ENCODE measurements at regions not wholly inside any gene's neighbourhood (a gene's known extent, or its start where the extent isn't known, plus 50 kb on each side); places are given as distances from the start of the nearest gene placed in this dataset.

- no peak for DNase-seq
- intact Hi-C loops (cut with DNase I; ENCODE audit: low total_unique reads), result no loop called here
- Histone ChIP-seq H3K4me1 (no peaks in the 10 kb centered on the region), H3K4me3 (no peak overlapping the region), H3K27ac (no peak overlapping the region), H3K36me3 (no peaks in the 10 kb centered on the region), H3K9me3 (no peaks in the 10 kb centered on the region), H3K27me3 (no peaks in the 10 kb centered on the region)
- WGBS, 5 donors, result 49 to 93% (median 60%) methylated on average over 2 of the region's 2 CpGs
- TF ChIP-seq EP300 (IDR thresholded peaks at IDR 0.05) (no peak), POLR2AphosphoS5 (IDR thresholded peaks at IDR 0.05) (no peak), POLR2A (IDR thresholded peaks at IDR 0.05) (no peak)
- TF ChIP-seq, protein P1, sequence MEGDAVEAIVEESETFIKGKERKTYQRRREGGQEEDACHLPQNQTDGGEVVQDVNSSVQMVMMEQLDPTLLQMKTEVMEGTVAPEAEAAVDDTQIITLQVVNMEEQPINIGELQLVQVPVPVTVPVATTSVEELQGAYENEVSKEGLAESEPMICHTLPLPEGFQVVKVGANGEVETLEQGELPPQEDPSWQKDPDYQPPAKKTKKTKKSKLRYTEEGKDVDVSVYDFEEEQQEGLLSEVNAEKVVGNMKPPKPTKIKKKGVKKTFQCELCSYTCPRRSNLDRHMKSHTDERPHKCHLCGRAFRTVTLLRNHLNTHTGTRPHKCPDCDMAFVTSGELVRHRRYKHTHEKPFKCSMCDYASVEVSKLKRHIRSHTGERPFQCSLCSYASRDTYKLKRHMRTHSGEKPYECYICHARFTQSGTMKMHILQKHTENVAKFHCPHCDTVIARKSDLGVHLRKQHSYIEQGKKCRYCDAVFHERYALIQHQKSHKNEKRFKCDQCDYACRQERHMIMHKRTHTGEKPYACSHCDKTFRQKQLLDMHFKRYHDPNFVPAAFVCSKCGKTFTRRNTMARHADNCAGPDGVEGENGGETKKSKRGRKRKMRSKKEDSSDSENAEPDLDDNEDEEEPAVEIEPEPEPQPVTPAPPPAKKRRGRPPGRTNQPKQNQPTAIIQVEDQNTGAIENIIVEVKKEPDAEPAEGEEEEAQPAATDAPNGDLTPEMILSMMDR (IDR thresholded peaks at IDR 0.05), result no peak
These were observed 516.6 kb upstream of the LCORL start for GRCh38 chr4:18538121-18538520.

DNA sequence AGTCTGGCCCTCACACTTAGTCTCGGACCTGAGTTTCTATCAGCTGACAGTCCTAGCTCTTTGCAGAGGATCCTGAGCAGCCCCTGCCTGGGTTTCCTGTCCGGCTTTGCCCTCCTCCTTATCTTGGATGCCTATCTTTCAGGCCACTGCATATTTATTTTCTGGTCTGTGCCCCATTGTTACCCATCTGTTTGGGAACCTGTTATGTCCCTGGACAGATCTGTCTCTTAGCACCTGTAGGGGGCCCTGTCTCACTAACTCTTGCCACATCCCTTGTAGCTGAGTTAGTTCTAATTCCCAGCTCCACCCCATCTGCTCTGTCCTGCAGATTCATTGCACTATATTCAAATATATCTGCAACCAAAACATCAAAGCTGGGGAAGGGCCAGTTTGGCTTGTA, 514.9 kb upstream of the LCORL start:
- no peak overlapping the region for H3K27ac ChIP-seq
- no peaks in the 10 kb centered on the region for H3K36me3 ChIP-seq
- H3K27me3 ChIP-seq, result no peaks in the 10 kb centered on the region
- intact Hi-C loops (cut with DNase I; ENCODE audit: low total_unique reads), result no loop called here
- no peak overlapping the region for H3K4me3 ChIP-seq
- no peak for DNase-seq
- no peaks in the 10 kb centered on the region for H3K9me3 ChIP-seq
- WGBS, 5 donors, result 61 to 75% (median 70%) methylated on average over 2 of the region's 2 CpGs
- no peak for TF ChIP-seq POLR2AphosphoS5 (IDR thresholded peaks at IDR 0.05)
- no peak for TF ChIP-seq EP300 (IDR thresholded peaks at IDR 0.05)
- no peak for TF ChIP-seq POLR2A (IDR thresholded peaks at IDR 0.05)
- TF ChIP-seq, protein P1 (IDR thresholded peaks at IDR 0.05), result no peak
- H3K4me1 ChIP-seq, result no peaks in the 10 kb centered on the region

GRCh38 chr4:18535948-18536347, 514.4 kb upstream of the LCORL start:
- TF ChIP-seq EP300 (IDR thresholded peaks at IDR 0.05) (no peak), POLR2A (IDR thresholded peaks at IDR 0.05) (no peak), POLR2AphosphoS5 (IDR thresholded peaks at IDR 0.05) (no peak)
- TF ChIP-seq, protein P1 (IDR thresholded peaks at IDR 0.05), result no peak
- H3K4me3 ChIP-seq, result no peak overlapping the region
- DNase-seq, result no peak
- H3K27ac ChIP-seq, result no peak overlapping the region
- H3K27me3 ChIP-seq, result no peaks in the 10 kb centered on the region
- intact Hi-C loops (cut with DNase I; ENCODE audit: low total_unique reads), result no loop called here
- H3K36me3 ChIP-seq, result no peaks in the 10 kb centered on the region
- no peaks in the 10 kb centered on the region for H3K4me1 ChIP-seq
- no peaks in the 10 kb centered on the region for H3K9me3 ChIP-seq

GRCh38 chr4:18533262-18533775, 511.8 kb upstream of the LCORL start:
- DNase-seq, result no peak
- Histone ChIP-seq H3K4me3 (no peak overlapping the region), H3K27me3 (no peaks in the 10 kb centered on the region), H3K36me3 (no peaks in the 10 kb centered on the region), H3K4me1 (no peaks in the 10 kb centered on the region), H3K9me3 (no peaks in the 10 kb centered on the region), H3K27ac (no peak overlapping the region)
- intact Hi-C loops (cut with DNase I; ENCODE audit: low total_unique reads), result no loop called here
- TF ChIP-seq, protein P1 (IDR thresholded peaks at IDR 0.05), result no peak
- TF ChIP-seq POLR2AphosphoS5 (IDR thresholded peaks at IDR 0.05), result no peak
- TF ChIP-seq EP300 (IDR thresholded peaks at IDR 0.05), result no peak
- TF ChIP-seq POLR2A (IDR thresholded peaks at IDR 0.05), result no peak
- 27 to 42% (median 35%) methylated on average over 3 of the region's 3 CpGs for WGBS, 5 donors
